Fibroblast of villous mesenchyme (primary cell): ENCODE measurements at regions not wholly inside any gene's neighbourhood (a gene's known extent, or its start where the extent isn't known, plus 50 kb on each side); places are given as distances from the start of the nearest gene placed in this dataset.

Experiments
- DNase-seq: peaks from one replicate; pipeline ENCODE4 v3.0.0-alpha.2; 2010; ENCODE audit warnings: low read depth
- H3K4me3 ChIP-seq: 2 replicates; pipeline ENCODE4 v1.5.1; 2011; ENCODE audit warnings: low read depth, mild to moderate bottlenecking, low read length
- CTCF ChIP-seq: IDR thresholded peaks from 2 replicates; pipeline ENCODE4 v1.5.1; 2012; ENCODE audit warnings: low read depth, mild to moderate bottlenecking, low read length; ENCODE audit not compliant: insufficient read depth

GRCh38 chr5:152072091-152072490 lies 147.4 kb upstream of the GLRA1 start:
- no peak overlapping the region for H3K4me3 ChIP-seq
- DNase-seq = no peak
- no peak for TF ChIP-seq CTCF

GRCh38 chr5:152070591-152070990 lies 145.9 kb upstream of the GLRA1 start:
- H3K4me3 ChIP-seq = no peak overlapping the region
- no peak for DNase-seq
- no peak for TF ChIP-seq CTCF

GRCh38 chr5:152066784-152067183 lies 142.1 kb upstream of the GLRA1 start:
- H3K4me3 ChIP-seq = no peak overlapping the region
- no peak for TF ChIP-seq CTCF
- no peak for DNase-seq

GRCh38 chr5:152063004-152063403 lies 138.4 kb upstream of the GLRA1 start:
- TF ChIP-seq CTCF = no peak
- DNase-seq = no peak
- H3K4me3 ChIP-seq = no peak overlapping the region

GRCh38 chr5:152061095-152061494 lies 136.4 kb upstream of the GLRA1 start:
- no peak for TF ChIP-seq CTCF
- H3K4me3 ChIP-seq = no peak overlapping the region
- no peak for DNase-seq

GRCh38 chr5:152058267-152058666 lies 133.6 kb upstream of the GLRA1 start:
- no peak overlapping the region for H3K4me3 ChIP-seq
- TF ChIP-seq CTCF = no peak
- no peak for DNase-seq

- no peak for TF ChIP-seq CTCF
- DNase-seq = no peak
- H3K4me3 ChIP-seq = no peak overlapping the region
Observed at GRCh38 chr5:152056931-152057330, 132.3 kb upstream of the GLRA1 start.
